ENCODE measurements at regions not wholly inside any gene's neighbourhood (a gene's known extent, or its start where the extent isn't known, plus 50 kb on each side); places are given as distances from the start of the nearest gene placed in this dataset.

DNA sequence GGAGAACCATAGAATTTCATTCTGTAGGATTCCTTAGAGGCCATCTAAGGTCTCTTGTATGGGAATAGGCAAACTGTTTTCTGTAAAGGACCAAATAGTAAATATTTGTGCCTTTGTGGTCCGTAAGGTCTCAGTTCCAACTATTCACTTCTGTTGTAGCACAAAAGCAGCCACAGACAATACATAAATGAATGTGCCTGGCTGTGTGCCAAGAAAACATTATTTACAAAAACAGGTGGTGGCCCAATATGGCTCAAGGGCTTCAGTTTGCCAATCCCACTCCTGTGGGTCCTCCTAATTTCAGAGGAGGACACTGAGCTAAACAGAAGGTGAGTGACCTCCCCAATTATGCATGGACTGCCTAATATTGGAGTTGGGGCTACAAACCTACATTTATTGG lies 67.6 kb upstream of the EDEM3 start:
- Histone ChIP-seq H3F3A (ENCODE audit: control insufficient read depth, insufficient read depth) (no peaks in the 10 kb centered on the region), H3K4me2 (ENCODE audit: low read length) (no peak overlapping the region), H3K79me2 (ENCODE audit: control insufficient read depth, low read length) (no peaks in the 10 kb centered on the region), H4K20me1 (ENCODE audit: control insufficient read depth, insufficient read depth, low read depth, low read length) (no peaks in the 10 kb centered on the region), H3K4me1 (ENCODE audit: control insufficient read depth, low read length) (peaks cover 8% of the 10 kb centered on the region), H3K36me3 (ENCODE audit: control insufficient read depth, low read length) (peaks cover 4% of the 10 kb centered on the region; the same call in 1 of the 2 replicates), H3K4me3 (ENCODE audit: low read length) (no peak overlapping the region), H3K9me2 (replicated peaks; ENCODE audit: control insufficient read depth, low read length) (no peaks in the 10 kb centered on the region), H3K27me3 (ENCODE audit: control insufficient read depth, low read length) (no peaks in the 10 kb centered on the region), H3K9me3 (ENCODE audit: control insufficient read depth, insufficient read depth, low read length) (no peaks in the 10 kb centered on the region), H3K27ac (ENCODE audit: low read depth, low read length) (no peak overlapping the region)
- TF ChIP-seq EZH2phosphoT487 (IDR thresholded peaks at IDR 0.05; ENCODE audit: borderline replicate concordance, low read length), result no peak
- TF ChIP-seq, protein P1, sequence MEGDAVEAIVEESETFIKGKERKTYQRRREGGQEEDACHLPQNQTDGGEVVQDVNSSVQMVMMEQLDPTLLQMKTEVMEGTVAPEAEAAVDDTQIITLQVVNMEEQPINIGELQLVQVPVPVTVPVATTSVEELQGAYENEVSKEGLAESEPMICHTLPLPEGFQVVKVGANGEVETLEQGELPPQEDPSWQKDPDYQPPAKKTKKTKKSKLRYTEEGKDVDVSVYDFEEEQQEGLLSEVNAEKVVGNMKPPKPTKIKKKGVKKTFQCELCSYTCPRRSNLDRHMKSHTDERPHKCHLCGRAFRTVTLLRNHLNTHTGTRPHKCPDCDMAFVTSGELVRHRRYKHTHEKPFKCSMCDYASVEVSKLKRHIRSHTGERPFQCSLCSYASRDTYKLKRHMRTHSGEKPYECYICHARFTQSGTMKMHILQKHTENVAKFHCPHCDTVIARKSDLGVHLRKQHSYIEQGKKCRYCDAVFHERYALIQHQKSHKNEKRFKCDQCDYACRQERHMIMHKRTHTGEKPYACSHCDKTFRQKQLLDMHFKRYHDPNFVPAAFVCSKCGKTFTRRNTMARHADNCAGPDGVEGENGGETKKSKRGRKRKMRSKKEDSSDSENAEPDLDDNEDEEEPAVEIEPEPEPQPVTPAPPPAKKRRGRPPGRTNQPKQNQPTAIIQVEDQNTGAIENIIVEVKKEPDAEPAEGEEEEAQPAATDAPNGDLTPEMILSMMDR (IDR thresholded peaks at IDR 0.05; ENCODE audit: low read depth, low read length, poor library complexity, severe bottlenecking), result no peak

DNA sequence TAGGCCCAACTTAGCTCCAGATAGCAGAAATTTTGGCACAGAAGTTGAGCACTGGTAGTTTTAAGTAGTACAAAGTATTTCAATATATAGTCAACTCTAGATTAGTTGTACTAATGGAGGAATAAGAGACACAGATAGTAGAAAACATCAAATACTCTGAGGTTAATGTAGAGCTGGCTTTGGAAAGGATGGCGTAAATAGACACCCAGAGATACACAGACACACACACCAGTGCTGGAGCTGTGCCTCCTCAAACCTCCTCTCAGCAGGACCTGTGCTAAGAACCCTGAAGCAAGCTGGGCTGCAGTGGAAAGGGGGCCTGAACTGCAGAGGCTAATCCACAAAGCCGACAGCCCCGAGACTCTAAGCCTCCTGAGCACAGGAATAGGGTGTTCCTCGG lies 67.0 kb upstream of the EDEM3 start:
- Histone ChIP-seq H3K27me3 (ENCODE audit: control insufficient read depth, low read length) (no peaks in the 10 kb centered on the region), H3K4me1 (ENCODE audit: control insufficient read depth, low read length) (peaks cover 8% of the 10 kb centered on the region), H3K79me2 (ENCODE audit: control insufficient read depth, low read length) (no peaks in the 10 kb centered on the region), H3K36me3 (ENCODE audit: control insufficient read depth, low read length) (peaks cover 4% of the 10 kb centered on the region; the same call in 1 of the 2 replicates), H3K4me3 (ENCODE audit: low read length) (no peak overlapping the region), H4K20me1 (ENCODE audit: control insufficient read depth, insufficient read depth, low read depth, low read length) (no peaks in the 10 kb centered on the region), H3F3A (ENCODE audit: control insufficient read depth, insufficient read depth) (no peaks in the 10 kb centered on the region), H3K27ac (ENCODE audit: low read depth, low read length) (no peak overlapping the region), H3K4me2 (ENCODE audit: low read length) (no peak overlapping the region), H3K9me3 (ENCODE audit: control insufficient read depth, insufficient read depth, low read length) (no peaks in the 10 kb centered on the region), H3K9me2 (replicated peaks; ENCODE audit: control insufficient read depth, low read length) (no peaks in the 10 kb centered on the region)
- TF ChIP-seq, protein P1 (IDR thresholded peaks at IDR 0.05; ENCODE audit: low read depth, low read length, poor library complexity, severe bottlenecking), result no peak
- no peak for TF ChIP-seq EZH2phosphoT487 (IDR thresholded peaks at IDR 0.05; ENCODE audit: borderline replicate concordance, low read length)

DNA sequence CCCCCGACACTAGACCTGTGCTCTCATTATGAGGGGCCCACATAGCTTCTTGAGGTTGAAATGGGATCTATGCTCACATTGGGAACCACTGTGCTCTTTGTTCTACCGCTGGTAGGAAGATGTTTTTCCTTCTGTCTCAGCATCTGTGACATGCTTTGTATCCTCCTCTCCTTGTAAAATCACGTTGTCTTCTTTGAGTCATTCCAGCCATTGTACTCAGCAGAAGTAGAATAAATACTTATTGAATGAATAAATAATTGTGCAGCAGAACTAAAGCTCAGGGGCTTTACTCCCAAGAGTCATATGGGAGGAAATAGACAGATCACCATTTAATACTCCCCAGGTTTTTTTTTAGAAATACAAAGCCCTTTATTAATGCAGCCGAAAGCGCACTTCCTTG lies 66.3 kb upstream of the EDEM3 start:
- Histone ChIP-seq H3K79me2 (ENCODE audit: control insufficient read depth, low read length) (no peaks in the 10 kb centered on the region), H4K20me1 (ENCODE audit: control insufficient read depth, insufficient read depth, low read depth, low read length) (no peaks in the 10 kb centered on the region), H3K27me3 (ENCODE audit: control insufficient read depth, low read length) (no peaks in the 10 kb centered on the region), H3K9me2 (replicated peaks; ENCODE audit: control insufficient read depth, low read length) (no peaks in the 10 kb centered on the region), H3K36me3 (ENCODE audit: control insufficient read depth, low read length) (peaks cover 4% of the 10 kb centered on the region; the same call in 1 of the 2 replicates), H3K9me3 (ENCODE audit: control insufficient read depth, insufficient read depth, low read length) (no peaks in the 10 kb centered on the region), H3K4me3 (ENCODE audit: low read length) (no peak overlapping the region), H3K4me1 (ENCODE audit: control insufficient read depth, low read length) (peaks cover 8% of the 10 kb centered on the region), H3K27ac (ENCODE audit: low read depth, low read length) (no peak overlapping the region), H3F3A (ENCODE audit: control insufficient read depth, insufficient read depth) (no peaks in the 10 kb centered on the region), H3K4me2 (ENCODE audit: low read length) (no peak overlapping the region)
- no peak for TF ChIP-seq EZH2phosphoT487 (IDR thresholded peaks at IDR 0.05; ENCODE audit: borderline replicate concordance, low read length)
- TF ChIP-seq, protein P1 (IDR thresholded peaks at IDR 0.05; ENCODE audit: low read depth, low read length, poor library complexity, severe bottlenecking), result no peak

All from DOHH2 (cell line).